RCC 7860 (cell line): ENCODE measurements at regions not wholly inside any gene's neighbourhood (a gene's known extent, or its start where the extent isn't known, plus 50 kb on each side); places are given as distances from the start of the nearest gene placed in this dataset.
A peak's percentile ranks its signal among the peaks of the same experiment; 100 is the strongest.
"Not testable (repeated sequence)": the region's sequence is repeated elsewhere in the genome, so short reads cannot be mapped to it uniquely, and the experiment has no call there.

Experiments
- DNase-seq: peaks from one replicate; pipeline ENCODE4 v3.0.0-alpha.2; 2015; ENCODE audit warnings: low spot score
- FAIRE-seq: peaks from 2 replicates; lab custom pipeline; 2012; peaks lifted over from hg19 to GRCh38; lab: Jason Lieb, UNC

DNA sequence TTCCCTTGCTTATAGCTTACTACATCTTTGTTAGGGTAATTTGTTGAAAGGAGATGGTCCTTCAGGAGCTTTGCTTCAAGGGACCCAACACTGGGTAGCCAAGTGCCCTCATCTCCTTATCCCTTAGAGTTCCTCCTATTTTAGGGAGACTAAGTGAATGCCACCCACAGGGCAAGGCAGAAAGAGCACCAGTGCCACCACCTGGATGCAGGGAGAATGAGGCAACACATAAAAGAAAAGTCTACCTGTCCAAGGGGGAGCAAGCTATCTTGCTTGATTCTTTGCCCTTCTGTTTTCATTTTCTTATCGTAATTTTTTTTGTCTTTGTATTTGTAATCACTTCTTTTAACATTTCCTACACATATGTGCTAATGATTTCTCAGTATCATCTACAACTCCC is 205.5 kb downstream of the NPR3 start:
- FAIRE-seq, result no peak

DNA sequence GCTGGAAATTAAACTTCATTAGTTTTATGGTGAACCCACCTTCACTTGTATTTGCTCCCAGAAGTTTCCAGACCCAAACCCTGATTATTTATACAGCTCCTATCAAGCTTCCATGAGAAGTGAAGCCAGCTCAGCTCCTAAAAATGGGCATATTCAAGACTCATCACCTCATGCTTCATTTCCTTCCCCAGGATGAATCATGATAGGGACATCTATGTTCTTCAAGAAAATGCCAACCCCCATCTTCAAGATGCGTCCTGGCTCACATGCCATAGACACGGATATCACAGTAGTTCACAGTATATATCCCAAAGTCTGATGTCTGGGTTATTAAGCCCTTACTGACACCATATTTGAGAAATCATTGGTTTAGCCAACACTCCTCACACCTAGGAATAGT is 217.6 kb downstream of the NPR3 start:
- no peak for DNase-seq
- FAIRE-seq, result no peak

More for the DNA sequence above, 205.5 kb downstream of the NPR3 start:
- DNase-seq, result no peak

DNA sequence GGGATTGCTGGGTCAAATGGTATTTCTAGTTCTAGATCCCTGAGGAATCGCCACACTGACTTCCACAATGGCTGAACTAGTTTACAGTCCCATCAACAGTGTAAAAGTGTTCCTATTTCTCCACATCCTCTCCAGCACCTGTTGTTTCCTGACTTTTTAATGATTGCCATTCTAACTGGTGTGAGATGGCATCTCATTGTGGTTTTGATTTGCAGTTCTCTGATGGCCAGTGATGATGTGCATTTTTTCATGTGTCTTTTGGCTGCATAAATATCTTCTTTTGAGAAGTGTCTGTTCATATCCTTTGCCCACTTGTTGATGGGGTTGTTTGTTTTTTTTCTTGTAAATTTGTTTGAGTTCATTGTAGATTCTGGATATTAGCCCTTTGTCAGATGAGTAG is 220.3 kb downstream of the NPR3 start:
- not testable (repeated sequence) for DNase-seq, FAIRE-seq

DNA sequence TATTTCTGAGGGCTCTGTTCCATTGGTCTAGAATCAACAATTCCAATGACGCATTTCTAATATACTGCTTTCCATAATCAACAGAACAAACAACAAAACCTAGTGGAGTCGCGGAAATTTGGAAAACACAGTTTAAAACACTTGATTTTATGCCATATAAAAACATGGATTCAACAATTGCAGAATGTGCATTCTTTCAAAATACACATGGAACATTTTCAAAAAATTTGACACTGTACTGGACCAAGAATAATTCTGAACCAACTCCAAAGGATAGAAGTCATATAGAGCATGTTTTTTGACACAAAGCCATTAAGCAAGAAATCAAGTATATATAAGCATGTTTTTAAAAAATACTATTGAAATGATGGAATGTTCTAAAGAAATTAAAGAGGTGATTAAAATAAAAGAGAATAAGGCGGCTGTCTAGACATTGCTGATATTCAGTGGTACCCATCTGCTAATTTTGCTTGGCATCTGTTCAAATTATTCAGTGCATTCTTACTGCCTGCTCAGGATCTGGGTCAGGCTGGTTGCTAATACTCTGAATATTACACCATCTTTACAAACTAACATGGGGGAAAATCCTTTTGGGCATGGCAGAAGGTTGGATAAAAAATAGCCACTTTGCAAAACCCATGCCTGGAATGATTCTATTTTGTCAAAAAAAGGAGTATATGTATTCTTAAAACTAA is 221.3 kb downstream of the NPR3 start:
- no peak for FAIRE-seq
- no peak for DNase-seq

DNA sequence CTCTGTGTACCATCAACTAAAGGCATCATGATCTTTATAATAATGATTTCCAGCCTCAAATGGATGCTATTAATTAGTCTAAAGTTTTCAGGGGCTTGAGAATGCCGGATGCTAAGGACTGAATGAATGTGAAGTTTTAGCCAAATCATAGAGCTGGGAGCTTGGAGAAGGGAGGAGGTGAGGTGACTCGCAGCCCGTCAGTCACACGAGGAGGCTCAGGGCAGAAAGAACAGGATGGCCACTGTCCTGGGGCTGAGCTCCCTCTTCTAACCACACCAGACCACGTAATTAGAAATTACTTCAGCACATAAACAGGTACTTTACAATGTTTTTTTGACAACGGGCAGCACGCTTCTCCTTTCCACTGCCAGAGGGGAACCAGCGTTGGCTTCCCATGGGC is 222.6 kb downstream of the NPR3 start:
- no peak for DNase-seq
- FAIRE-seq, result no peak

DNA sequence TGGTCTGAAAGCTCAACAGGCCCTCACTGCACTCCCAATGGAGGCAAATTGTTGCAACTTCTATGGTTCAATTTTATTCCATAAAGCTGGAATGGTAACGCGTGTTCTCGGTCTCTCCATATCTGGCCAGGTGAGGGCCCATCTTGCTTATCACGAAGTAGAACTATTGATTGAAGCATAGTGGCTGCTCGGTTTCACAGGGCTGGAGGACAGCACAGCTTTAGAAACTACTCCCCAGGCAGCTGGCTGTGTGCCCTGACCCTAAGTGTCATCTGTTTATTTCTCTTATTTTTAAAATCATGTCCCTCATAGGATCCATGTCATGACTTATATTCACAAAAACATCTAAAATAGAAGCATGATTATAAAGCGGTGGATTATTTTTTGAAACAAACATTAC is 223.4 kb downstream of the NPR3 start:
- DNase-seq (no peak), FAIRE-seq (no peak)

DNA sequence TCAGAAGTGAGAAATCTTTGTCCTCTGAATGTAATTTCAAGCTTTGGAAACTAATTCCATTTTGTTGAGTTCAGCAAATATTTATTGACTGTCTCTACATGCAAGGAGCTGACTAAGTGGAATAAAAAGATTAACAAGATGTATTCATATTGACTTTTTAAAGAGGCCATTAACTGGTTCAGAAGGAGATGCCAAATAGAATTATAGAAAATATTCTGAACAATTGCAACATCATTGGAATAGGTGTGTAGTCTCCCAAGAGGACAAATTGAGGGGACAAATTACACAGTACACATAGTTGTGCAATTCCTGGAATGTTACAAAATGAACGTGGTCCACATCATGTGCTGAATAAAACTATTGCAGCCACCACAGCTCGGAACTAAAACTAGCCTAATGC is 224.2 kb downstream of the NPR3 start:
- FAIRE-seq (no peak), DNase-seq (no peak)

DNA sequence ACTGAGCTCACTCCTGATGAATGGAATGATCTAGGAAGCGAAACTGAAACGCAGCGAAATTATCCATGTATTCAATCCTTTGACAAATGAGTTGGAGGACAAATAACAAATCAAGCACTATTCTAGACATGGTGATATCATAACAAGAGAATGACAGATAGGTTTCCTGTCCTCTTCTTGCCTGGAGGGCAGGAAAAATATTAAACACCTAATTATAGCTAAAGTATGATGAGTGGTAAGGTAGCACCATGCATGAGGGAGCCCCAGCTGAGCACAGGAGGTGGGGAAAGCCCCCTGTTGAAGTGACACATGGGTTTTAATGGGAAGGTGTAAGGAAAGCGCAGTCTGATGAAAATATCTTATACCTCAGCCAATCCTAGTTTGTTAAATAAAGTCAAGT is 225.2 kb downstream of the NPR3 start:
- FAIRE-seq (no peak), DNase-seq (no peak)

DNA sequence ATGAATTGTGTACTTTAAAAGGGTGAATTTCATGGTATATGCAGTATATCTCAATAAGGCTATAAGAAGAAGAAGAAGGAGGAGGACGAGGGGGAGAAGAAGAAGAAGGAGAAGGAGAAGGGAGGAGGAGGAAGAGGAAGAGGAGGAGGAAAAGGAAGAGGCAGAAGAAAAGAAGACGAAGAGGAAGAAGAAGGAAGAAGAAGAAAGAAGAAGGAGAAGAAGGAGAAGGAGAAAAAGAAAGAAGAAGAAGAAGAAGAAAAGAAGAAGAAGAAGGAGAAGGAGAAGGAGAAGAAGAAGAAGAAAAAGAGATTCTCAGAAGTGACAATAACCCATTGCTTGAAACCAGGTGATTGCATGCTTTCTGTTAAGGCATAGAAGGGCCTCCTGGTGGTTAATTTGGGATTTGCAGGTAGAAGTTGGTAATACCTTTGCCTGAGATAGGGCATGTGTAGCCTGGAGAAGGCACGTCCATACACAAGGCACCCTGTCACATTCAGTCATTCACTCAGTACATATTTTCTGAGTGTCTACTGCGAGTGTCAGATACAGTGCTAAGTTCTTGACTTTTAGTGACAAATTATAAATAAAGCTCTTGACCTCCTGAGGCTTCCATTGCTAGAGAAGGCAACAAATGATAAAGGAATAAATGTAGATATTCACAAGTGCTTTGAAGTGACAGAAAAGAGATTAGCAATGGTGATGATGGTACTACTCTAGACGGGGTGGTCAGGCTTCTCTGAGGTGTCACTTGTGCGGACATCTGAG is 231.3 kb downstream of the NPR3 start:
- peak; percentile 22 for FAIRE-seq
- peak; percentile 45 for DNase-seq

DNA sequence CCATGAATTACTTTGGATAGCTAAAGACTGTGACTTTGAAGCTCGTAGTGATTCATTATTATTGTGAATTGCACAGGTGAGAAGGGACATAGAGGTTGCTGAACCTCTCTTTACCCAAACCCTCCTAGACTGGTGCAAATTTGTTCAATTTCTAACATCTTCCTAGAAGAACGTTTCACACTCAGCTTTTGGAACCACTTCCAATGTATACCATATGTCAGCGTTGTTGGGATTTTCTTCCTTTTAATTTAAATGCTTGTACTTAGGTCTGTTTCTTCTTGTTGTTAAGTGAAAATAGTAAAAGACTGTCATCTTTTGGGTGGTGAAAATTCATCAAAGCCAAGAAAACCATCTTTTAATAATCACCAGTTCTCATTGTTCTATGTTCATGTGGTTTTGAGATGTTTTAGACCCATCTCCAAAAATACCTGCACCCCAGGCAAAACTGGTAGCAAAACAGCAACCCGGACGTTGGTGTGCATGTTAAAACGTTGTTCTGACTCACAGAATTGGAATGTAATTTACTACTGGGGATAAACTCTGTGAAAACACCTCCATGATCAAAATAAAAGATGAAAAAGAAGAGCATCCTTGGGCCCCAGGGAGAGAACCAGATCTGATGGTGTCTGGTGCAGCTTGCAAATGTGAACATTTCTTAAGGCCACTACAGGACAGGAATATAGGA is 238.3 kb downstream of the NPR3 start:
- DNase-seq (no peak), FAIRE-seq (no peak)

DNA sequence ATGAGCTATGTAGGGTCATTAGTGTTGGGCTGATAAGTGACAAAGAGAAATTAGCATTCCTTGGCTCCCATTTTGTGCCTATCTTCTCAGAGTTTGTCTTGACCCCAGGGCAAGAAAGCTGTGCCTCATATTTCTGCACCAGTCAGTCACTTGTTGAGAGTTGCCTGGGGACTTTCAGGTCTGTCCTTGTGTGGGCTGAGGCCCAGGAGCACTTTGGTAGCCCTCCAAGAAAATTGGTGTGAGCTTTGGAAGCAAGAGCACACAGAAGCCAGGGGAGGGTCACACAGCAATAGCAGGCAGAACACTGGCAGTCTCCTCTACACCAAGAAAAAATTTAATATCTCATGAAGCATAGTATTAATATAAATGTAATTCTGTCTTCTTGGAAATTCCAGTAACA is 239.9 kb downstream of the NPR3 start:
- FAIRE-seq (no peak), DNase-seq (no peak)

DNA sequence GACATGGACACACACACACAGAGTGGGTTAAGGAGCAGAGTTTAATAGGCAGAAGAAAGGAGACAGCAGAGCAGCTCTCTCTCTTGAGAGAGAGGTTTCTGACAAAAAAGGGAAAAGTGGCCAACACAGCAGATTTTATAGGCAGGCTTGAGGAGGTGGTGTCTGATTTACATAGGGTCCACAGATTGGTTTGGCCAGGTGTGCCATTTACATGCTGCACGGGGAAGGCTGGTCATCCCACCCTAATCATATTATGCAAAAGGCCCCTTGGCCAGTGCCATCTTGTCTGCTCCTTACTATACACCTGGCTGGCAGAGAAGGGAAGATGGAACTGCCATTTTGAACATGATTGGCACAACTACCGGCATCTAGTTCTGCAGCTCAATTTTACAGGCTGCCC is 240.8 kb downstream of the NPR3 start:
- FAIRE-seq (no peak), DNase-seq (no peak)

DNA sequence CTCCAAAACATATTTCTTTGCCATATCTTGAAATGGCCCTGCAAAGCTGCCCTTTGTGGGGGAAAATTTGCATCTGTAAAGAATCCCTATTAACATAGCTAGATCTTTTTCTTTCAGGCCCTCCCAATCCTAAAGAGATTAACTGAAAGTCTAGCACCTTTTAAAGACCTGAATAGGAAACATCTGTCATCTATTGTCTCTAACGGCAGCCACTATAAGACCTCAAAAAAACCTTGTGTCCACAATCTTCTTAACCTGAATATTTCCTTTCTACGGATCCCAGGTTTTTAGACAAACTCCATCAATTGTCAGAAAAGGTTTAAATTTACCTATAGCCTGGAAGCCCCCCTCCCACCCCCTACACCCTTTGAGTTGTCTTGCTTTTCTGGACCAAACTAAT is 241.3 kb downstream of the NPR3 start:
- FAIRE-seq, DNase-seq: not testable (repeated sequence)

DNA sequence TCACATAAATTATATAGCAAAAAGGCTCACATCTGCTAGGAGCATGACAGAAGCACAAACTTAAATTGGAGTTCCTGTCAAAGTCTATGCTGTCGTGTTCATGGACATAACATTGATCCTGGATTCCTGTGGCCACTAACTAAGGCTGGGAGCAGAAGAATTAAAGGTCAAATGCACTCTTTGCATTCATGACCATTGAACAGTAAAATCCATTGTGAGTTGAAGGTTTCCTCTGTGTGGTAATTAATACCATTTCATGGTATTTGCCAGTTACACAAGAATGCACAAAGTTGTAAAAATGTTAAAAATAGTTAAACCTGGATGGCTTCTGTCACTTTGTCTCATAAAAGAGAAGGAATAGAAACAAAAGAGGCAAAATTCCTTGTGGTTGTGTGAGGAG is 242.6 kb downstream of the NPR3 start:
- FAIRE-seq, result no peak
- no peak for DNase-seq

DNA sequence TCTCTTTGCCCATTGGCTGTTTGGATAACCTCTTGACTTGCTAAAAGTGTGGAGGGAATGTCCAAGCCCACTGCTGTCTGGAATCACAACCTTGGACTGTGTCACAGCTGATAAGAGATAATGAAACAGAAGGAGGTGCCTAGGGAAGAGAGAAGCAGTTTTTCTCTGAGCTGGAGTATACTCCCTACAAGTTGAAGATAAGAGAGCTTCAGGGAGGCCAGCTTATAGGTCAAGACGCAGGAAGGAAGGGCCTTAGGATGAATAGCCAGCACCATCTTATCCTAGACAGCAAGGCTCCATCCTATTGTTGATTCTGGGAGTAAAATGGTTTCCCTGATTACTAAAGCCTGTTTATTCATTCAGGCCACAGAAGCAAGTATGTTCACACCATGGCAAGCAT is 244.7 kb downstream of the NPR3 start:
- DNase-seq (no peak), FAIRE-seq (no peak)

DNA sequence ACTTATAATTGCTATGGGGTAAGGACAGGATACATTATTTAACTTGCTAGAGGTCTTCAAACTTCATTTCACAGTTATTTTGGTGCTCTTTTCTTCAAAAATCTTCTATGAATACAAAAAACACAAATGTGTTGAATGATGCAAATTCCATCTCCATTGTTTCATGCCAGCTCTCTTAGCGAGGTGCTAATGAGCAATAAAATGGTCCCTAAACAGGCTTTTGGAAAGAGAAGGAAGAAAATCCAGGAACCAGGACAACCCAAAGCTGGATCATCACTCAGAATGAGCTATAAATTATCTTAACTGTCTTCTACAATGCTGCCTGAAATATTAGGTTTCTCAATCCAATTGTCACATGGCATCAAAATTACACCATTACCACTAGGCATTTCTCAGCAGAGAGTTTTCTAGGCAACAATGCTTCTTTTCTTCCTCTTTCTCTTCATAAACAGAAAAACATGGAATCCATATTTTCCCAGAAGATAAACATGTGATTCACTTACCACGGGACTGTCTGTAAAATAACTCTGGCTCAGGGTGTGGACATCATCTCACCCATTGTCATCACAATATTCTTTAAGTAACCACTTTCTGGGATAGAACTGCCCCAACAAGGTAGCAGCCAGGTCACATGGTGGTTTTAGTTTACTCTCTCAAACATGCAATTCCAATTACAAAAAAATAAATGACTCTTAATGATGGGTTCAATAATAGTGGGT is 249.4 kb downstream of the NPR3 start:
- no peak for DNase-seq
- no peak for FAIRE-seq

DNA sequence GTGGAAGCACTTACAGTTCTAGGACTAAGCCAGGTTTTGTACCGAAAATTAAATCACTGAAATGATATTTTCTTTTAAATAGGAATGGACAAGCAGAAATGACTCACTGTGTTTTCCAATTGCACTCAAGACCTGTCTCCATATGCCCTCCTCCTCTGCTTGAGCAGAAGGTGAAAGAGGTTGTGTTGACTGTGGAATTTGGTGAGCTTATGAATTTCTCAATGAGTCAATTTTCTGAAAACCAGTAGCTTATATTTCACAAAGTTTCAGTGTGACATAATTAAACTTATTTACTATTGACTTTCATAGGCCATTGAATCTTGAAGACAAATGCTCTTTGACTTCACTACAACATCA is 249.9 kb downstream of the NPR3 start:
- FAIRE-seq (no peak), DNase-seq (no peak)

DNA sequence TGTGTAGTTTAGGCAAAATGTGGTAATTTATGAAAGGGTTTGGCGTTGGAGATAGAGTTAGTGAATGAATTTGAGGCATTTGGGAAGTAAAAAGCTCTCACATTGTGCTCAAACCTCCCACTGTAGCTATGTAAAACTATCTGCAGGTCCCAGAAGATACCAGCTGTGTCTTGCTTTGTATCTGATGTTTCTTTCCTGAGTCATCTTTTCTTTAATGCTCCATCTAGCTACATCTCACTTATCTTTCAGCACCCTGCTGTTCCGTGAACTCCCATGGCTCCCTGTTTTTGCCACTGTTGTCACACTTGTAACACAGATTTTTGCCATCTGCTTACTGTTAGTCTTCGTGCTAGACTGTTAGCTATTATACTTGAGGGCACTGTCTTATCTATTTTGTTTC is 253.1 kb downstream of the NPR3 start:
- no peak for DNase-seq
- FAIRE-seq, result no peak

DNA sequence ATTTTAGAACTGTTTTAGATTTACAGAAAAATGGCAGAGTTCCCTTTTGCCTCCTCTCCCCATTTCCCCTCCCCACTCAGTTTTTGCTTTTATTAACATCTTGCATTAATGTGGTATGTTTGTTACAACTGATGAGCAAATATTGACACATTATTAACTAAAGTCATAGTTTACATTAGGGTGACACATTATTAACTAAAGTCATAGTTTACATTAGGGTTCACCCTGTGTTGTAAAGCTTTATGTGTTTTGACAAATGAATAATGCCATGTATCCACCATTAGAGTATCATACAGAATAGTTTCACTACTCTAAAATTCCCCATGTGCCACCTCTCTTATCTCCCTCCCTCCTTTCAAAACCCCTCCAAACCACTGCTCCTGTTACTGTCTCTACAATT is 262.5 kb downstream of the NPR3 start:
- DNase-seq (no peak), FAIRE-seq (no peak)

DNA sequence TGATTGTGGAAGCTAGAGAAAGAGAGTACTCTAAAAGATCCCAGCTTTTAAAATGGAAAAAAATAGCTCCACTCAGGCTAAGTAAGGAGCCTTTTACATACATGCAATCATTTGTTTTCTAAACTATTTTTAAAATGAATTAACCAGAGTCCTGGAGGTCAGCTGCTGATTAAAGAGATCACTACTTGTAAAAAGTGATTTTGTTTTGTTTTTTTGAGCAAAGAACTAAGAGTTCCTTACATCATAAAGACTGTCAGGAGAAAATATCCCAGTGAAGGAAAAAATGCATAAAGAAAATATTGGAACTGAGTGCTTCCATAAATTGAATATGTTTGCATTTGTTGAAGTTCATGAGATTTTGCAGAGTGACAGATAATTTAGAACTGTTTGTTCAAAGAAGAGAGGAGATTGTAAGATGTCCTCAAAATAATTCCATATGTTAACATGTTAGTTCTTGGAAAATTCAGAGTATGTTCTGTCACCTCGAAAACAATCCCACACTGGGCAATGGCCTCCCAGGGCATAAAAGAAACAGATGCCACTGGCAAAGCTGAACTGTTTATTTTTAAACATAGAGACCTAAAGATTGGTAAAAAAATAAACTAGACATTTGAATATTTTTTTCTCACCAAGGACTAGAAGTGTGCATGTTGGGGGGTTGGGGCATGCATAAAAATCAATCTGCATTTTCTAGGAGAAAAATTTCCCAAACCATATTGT is 264.7 kb downstream of the NPR3 start:
- DNase-seq (no peak), FAIRE-seq (no peak)

DNA sequence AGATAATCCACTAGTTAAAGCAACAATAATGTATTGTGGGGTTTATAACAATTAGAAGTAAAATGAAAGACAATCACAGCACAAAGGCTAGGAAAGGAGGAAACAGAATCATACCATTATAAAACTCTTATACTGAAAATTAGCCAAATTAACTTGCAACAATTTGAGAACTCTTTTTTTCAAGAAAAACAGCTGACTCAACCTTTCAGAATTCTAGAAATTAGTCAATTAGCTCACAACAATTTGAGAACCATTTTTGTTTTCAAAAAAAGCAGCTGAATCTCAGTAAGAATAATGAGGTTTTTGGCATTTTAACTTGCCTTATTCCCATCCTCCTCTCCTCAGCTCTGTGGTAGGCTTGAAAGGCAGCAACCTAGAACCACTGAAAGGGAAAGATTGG is 269.9 kb downstream of the NPR3 start:
- DNase-seq, result no peak
- no peak for FAIRE-seq
